Upper lobe of left lung (tissue), 6 donors: ENCODE measurements at regions not wholly inside any gene's neighbourhood (a gene's known extent, or its start where the extent isn't known, plus 50 kb on each side); places are given as distances from the start of the nearest gene placed in this dataset.

Experiments
- ATAC-seq, 2 donors: fragments of 200-7000 bp; cut with Tn5 transposase; one replicate each; pipeline ENCODE4 v1.9.1; 2022; ENCODE audit warnings: mild to moderate bottlenecking in 2 of 2, moderate library complexity in 2 of 2; ENCODE audit not compliant: low FRiP score in 2 of 2
- DNase-seq, 2 donors: peaks; one replicate each; pipeline ENCODE4 v3.0.0-alpha.2; 2019 to 2020
- H3K27ac ChIP-seq, 4 donors: fragments of 200-600 bp; sonication (generic); one replicate each; pipeline ENCODE4 v1.5.1; 2016 to 2019
- H3K27me3 ChIP-seq, 4 donors: fragments of 200-600 bp; sonication (generic); one replicate each; pipeline ENCODE4 v1.5.1; 2017 to 2019
- H3K36me3 ChIP-seq, 4 donors: fragments of 200-600 bp; sonication (generic); one replicate each; pipeline ENCODE4 v1.5.1; 2016 to 2019
- H3K4me1 ChIP-seq, 4 donors: fragments of 200-600 bp; sonication (generic); one replicate each; pipeline ENCODE4 v1.5.1; 2018 to 2019
- H3K4me3 ChIP-seq, 4 donors: fragments of 200-600 bp; sonication (generic); one replicate each; pipeline ENCODE4 v1.5.1; 2017 to 2019; ENCODE audit warnings: mild to moderate bottlenecking in 2 of 4, moderate library complexity in 1 of 4
- H3K9me3 ChIP-seq, 4 donors: fragments of 200-600 bp; sonication (generic); one replicate each; pipeline ENCODE4 v1.5.1; 2018 to 2019
- EP300 ChIP-seq, 4 donors: sonication (generic); formaldehyde crosslinking; IDR thresholded peaks; one replicate each; pipeline ENCODE4 v1.5.1; 2017; ENCODE audit warnings: antibody characterized with exemption in 4 of 4, control low read depth in 2 of 4
- POLR2A ChIP-seq, 4 donors: fragments of 450-650 bp; IDR thresholded peaks; one replicate each; pipeline ENCODE4 v1.5.1; 2016 to 2017; ENCODE audit warnings: antibody characterized with exemption in 4 of 4, mild to moderate bottlenecking in 2 of 4
- POLR2AphosphoS5 ChIP-seq, 2 donors: sonication (generic); formaldehyde crosslinking; IDR thresholded peaks; one replicate each; pipeline ENCODE4 v1.5.1; 2017; ENCODE audit warnings: antibody characterized with exemption in 2 of 2
- WGBS, 2 donors: methylation state at CpG; one replicate each; pipeline ENCODE4 v1.1.5; 2017 to 2018; 5-methylcytosine and 5-hydroxymethylcytosine counted together
- TF ChIP-seq, protein P1 (sequence below), 6 experiments: fragments of 450-650 bp in 4 of 6; fragments of 200-600 bp in 2 of 6; sonication (generic) in 2 of 6; IDR thresholded peaks; one replicate each; pipeline ENCODE4 v1.5.1; 2016 to 2019; ENCODE audit warnings: antibody characterized with exemption in 6 of 6
- donor health status: DM: no; HTN: no; CAD: no; lungs with moderate emphysema.
- donor health status: DM: no; HTN: yes; CAD: no; lungs with severe emphysema.

DNA sequence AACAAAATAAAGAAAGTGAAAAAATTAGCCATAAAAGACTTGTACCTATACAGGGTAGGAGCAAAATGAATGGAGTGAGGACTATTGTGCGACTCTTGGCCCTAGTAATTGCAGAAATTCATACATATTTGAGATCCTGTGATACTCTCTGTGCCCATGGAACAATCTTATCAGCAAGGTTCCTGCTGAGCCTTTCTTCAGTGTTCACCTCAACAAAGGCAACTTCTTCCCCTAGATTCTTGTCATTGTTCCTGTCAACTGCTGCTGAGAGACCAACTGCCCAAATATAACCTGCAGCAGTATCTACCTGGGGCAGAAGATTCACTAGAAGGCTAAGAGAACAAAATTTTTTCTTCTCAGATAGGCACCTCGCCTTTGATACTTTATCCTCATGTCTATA lies 187.4 kb downstream of the NEBL start:
- Histone ChIP-seq H3K36me3 (no peaks in the 10 kb centered on the region), H3K27me3 (no peaks in the 10 kb centered on the region), H3K27ac (no peak overlapping the region), H3K4me1 (no peaks in the 10 kb centered on the region), H3K4me3 (no peak overlapping the region), H3K9me3 (no peaks in the 10 kb centered on the region)
- ATAC-seq = no peak
- WGBS, 2 donors = 93 to 96% methylated on average over 2 of the region's 2 CpGs
- TF ChIP-seq, protein P1, sequence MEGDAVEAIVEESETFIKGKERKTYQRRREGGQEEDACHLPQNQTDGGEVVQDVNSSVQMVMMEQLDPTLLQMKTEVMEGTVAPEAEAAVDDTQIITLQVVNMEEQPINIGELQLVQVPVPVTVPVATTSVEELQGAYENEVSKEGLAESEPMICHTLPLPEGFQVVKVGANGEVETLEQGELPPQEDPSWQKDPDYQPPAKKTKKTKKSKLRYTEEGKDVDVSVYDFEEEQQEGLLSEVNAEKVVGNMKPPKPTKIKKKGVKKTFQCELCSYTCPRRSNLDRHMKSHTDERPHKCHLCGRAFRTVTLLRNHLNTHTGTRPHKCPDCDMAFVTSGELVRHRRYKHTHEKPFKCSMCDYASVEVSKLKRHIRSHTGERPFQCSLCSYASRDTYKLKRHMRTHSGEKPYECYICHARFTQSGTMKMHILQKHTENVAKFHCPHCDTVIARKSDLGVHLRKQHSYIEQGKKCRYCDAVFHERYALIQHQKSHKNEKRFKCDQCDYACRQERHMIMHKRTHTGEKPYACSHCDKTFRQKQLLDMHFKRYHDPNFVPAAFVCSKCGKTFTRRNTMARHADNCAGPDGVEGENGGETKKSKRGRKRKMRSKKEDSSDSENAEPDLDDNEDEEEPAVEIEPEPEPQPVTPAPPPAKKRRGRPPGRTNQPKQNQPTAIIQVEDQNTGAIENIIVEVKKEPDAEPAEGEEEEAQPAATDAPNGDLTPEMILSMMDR (IDR thresholded peaks at IDR 0.05) = no peak
- TF ChIP-seq POLR2A (IDR thresholded peaks at IDR 0.05) (no peak), POLR2AphosphoS5 (IDR thresholded peaks at IDR 0.05) (no peak), EP300 (IDR thresholded peaks at IDR 0.05) (no peak)
- no peak for DNase-seq

GRCh38 chr10:20708305-20708704 lies 188.8 kb downstream of the NEBL start:
- no peak overlapping the region for H3K27ac ChIP-seq
- no peaks in the 10 kb centered on the region for H3K4me1 ChIP-seq
- TF ChIP-seq, protein P1 (IDR thresholded peaks at IDR 0.05) = no peak
- no peak for TF ChIP-seq POLR2A (IDR thresholded peaks at IDR 0.05)
- no peak for TF ChIP-seq POLR2AphosphoS5 (IDR thresholded peaks at IDR 0.05)
- TF ChIP-seq EP300 (IDR thresholded peaks at IDR 0.05) = no peak
- no peaks in the 10 kb centered on the region for H3K27me3 ChIP-seq
- H3K9me3 ChIP-seq = no peaks in the 10 kb centered on the region
- no peak overlapping the region for H3K4me3 ChIP-seq
- ATAC-seq (no peak), DNase-seq (no peak)
- 83 to 84% methylated on average over 4 of the region's 4 CpGs for WGBS, 2 donors
- no peaks in the 10 kb centered on the region for H3K36me3 ChIP-seq

GRCh38 chr10:20707251-20707650 lies 189.9 kb downstream of the NEBL start:
- Histone ChIP-seq H3K27ac (no peak overlapping the region), H3K4me3 (no peak overlapping the region), H3K4me1 (no peaks in the 10 kb centered on the region), H3K36me3 (no peaks in the 10 kb centered on the region), H3K9me3 (peaks cover 0 to 1% (median 0%) of the 10 kb centered on the region in 4 donors), H3K27me3 (no peaks in the 10 kb centered on the region)
- WGBS, 2 donors = 85 to 93% methylated on average over 3 of the region's 3 CpGs
- TF ChIP-seq POLR2AphosphoS5 (IDR thresholded peaks at IDR 0.05) (no peak), POLR2A (IDR thresholded peaks at IDR 0.05) (no peak)
- TF ChIP-seq, protein P1 (IDR thresholded peaks at IDR 0.05) = no peak
- DNase-seq = no peak
- no peak for ATAC-seq

DNA sequence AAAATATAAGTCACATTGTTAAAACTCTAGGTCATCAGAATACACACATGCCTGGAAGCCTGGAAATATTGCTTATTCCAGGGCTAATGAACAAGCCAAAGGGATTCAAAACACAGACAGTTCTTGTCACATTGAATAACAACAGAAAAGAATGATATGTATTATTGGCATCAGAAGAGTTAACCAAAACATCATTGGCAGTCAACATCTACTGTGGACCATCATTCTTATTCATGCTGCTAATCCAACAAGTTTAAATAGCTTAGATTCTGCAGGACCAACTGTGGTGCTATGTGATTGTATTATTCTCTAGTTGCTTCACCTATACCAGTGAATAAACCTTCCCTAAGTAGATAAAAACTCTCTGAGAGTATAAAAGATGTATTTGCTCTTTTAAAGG lies 198.3 kb downstream of the NEBL start:
- no peaks in the 10 kb centered on the region for H3K4me1 ChIP-seq
- ATAC-seq (no peak), DNase-seq (no peak)
- H3K4me3 ChIP-seq = no peak overlapping the region
- no peak overlapping the region for H3K27ac ChIP-seq
- peaks cover 0 to 7% (median 2%) of the 10 kb centered on the region in 4 donors for H3K9me3 ChIP-seq
- no peaks in the 10 kb centered on the region for H3K36me3 ChIP-seq
- TF ChIP-seq EP300 (IDR thresholded peaks at IDR 0.05) = no peak
- H3K27me3 ChIP-seq = no peaks in the 10 kb centered on the region

- DNase-seq = no peak
- TF ChIP-seq POLR2AphosphoS5 (IDR thresholded peaks at IDR 0.05) (no peak), POLR2A (IDR thresholded peaks at IDR 0.05) (no peak)
- Histone ChIP-seq H3K4me3 (no peak overlapping the region), H3K4me1 (no peaks in the 10 kb centered on the region), H3K36me3 (no peaks in the 10 kb centered on the region), H3K9me3 (no peaks in the 10 kb centered on the region), H3K27me3 (no peaks in the 10 kb centered on the region), H3K27ac (no peak overlapping the region)
- no peak for ATAC-seq
These were observed 202.8 kb downstream of the NEBL start for GRCh38 chr10:20694296-20694695.

DNA sequence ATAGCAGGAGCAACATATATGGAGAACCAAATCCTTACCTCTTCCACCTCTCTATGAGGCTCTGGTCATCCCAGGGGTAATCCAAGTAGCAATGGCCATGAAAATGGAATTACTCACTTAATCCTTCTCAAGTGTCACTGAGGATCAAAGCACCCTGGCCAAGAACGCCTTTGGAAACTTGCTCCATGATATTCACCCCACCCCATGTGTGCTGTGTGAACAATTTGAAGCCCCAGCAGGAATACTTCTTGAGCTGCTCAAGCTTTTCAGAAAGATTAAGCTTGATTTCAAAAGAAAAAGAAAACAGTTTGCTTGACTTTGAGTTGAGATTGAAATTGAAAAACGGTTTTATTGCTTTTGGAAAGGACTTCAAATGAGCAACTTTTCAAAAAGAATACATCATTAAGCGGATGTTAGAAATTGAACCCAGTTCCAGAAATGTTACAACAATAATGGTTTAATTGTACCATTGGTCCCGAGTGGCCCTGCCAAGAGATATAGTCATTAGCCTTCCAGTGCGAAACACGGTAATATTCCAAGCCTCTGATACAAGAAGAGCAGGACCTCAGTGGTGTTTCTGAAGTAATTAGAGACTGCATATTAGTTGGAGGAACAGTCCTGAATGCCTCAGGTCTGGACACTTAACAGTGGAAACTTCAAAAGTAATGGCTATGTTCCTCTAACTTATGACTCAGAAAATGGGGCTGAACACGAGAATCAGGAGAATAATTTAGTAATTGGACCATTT lies 208.1 kb downstream of the NEBL start:
- TF ChIP-seq POLR2AphosphoS5 (IDR thresholded peaks at IDR 0.05) (no peak), EP300 (IDR thresholded peaks at IDR 0.05) (no peak), POLR2A (IDR thresholded peaks at IDR 0.05) (no peak)
- TF ChIP-seq, protein P1 (IDR thresholded peaks at IDR 0.05) = no peak
- 80 to 91% methylated on average over 7 of the region's 7 CpGs for WGBS, 2 donors
- H3K9me3 ChIP-seq = no peaks in the 10 kb centered on the region

More for the DNA sequence above, 208.1 kb downstream of the NEBL start:
- H3K36me3 ChIP-seq = no peaks in the 10 kb centered on the region
- H3K4me1 ChIP-seq = no peaks in the 10 kb centered on the region
- H3K27ac ChIP-seq = no peak overlapping the region
- ATAC-seq (no peak), DNase-seq (no peak)
- no peaks in the 10 kb centered on the region for H3K27me3 ChIP-seq
- no peak overlapping the region for H3K4me3 ChIP-seq
